Peyer's patch (tissue), 4 donors: ENCODE measurements at regions not wholly inside any gene's neighbourhood (a gene's known extent, or its start where the extent isn't known, plus 50 kb on each side); places are given as distances from the start of the nearest gene placed in this dataset.

Experiments
- DNase-seq, 3 donors: peaks; one replicate each; pipeline ENCODE4 v3.0.0-alpha.2; 2017 to 2019
- H3K27ac ChIP-seq, 4 donors: fragments of 200-600 bp; sonication (generic); one replicate each; pipeline ENCODE4 v1.5.1; 2016 to 2019
- H3K27me3 ChIP-seq, 2 donors: fragments of 200-600 bp; sonication (generic); one replicate each; pipeline ENCODE4 v1.5.1; 2019
- H3K36me3 ChIP-seq, 3 donors: fragments of 200-600 bp; sonication (generic); one replicate each; pipeline ENCODE4 v1.5.1; 2016 to 2019
- H3K4me1 ChIP-seq, 4 donors: fragments of 200-600 bp; sonication (generic); one replicate each; pipeline ENCODE4 v1.5.1; 2016 to 2019
- H3K4me3 ChIP-seq, 4 donors: fragments of 200-600 bp; sonication (generic); 1 replicate in 3 of 4; 2 replicates in 1 of 4; pipeline ENCODE4 v1.5.1; 2016 to 2019; ENCODE audit warnings: mild to moderate bottlenecking in 1 of 4
- H3K9me3 ChIP-seq, 4 donors: fragments of 200-600 bp; sonication (generic); one replicate each; pipeline ENCODE4 v1.5.1; 2016 to 2019; ENCODE audit warnings: mild to moderate bottlenecking in 1 of 4
- CTCF ChIP-seq, 6 experiments: fragments of 450-650 bp in 4 of 6; fragments of 200-600 bp in 2 of 6; sonication (generic) in 1 of 6; IDR thresholded peaks; one replicate each; pipeline ENCODE4 v1.5.1; 2017 to 2019; ENCODE audit warnings: antibody characterized with exemption in 6 of 6, mild to moderate bottlenecking in 3 of 6, moderate library complexity in 1 of 6
- POLR2A ChIP-seq, 2 donors: fragments of 450-650 bp; IDR thresholded peaks; one replicate each; pipeline ENCODE4 v1.5.1; 2017; ENCODE audit warnings: antibody characterized with exemption in 2 of 2, mild to moderate bottlenecking in 2 of 2, moderate library complexity in 2 of 2

- DNase-seq: no peak
- Histone ChIP-seq H3K27me3 (no peaks in the 10 kb centered on the region), H3K4me3 (no peak overlapping the region), H3K9me3 (no peaks in the 10 kb centered on the region), H3K36me3 (no peaks in the 10 kb centered on the region), H3K27ac (no peak overlapping the region), H3K4me1 (no peaks in the 10 kb centered on the region)
- no peak for TF ChIP-seq POLR2A (IDR thresholded peaks at IDR 0.05)
Observed at GRCh38 chr16:86376837-86377236, 133.5 kb upstream of the FOXF1 start.

GRCh38 chr16:86377251-86378022 is 132.9 kb upstream of the FOXF1 start:
- TF ChIP-seq CTCF (IDR thresholded peaks at IDR 0.05) (no peak), POLR2A (IDR thresholded peaks at IDR 0.05) (no peak)
- H3K36me3 ChIP-seq: no peaks in the 10 kb centered on the region
- H3K27ac ChIP-seq: no peak overlapping the region
- DNase-seq: no peak
- no peaks in the 10 kb centered on the region for H3K9me3 ChIP-seq
- no peaks in the 10 kb centered on the region for H3K27me3 ChIP-seq
- H3K4me1 ChIP-seq: no peaks in the 10 kb centered on the region
- H3K4me3 ChIP-seq: no peak overlapping the region

GRCh38 chr16:86378128-86378527 is 132.2 kb upstream of the FOXF1 start:
- Histone ChIP-seq H3K9me3 (no peaks in the 10 kb centered on the region), H3K4me1 (no peaks in the 10 kb centered on the region), H3K27me3 (no peaks in the 10 kb centered on the region), H3K4me3 (no peak overlapping the region), H3K27ac (no peak overlapping the region), H3K36me3 (no peaks in the 10 kb centered on the region)
- TF ChIP-seq CTCF (IDR thresholded peaks at IDR 0.05) (no peak), POLR2A (IDR thresholded peaks at IDR 0.05) (no peak)
- DNase-seq: no peak

GRCh38 chr16:86378831-86379504 is 131.4 kb upstream of the FOXF1 start:
- H3K27me3 ChIP-seq: no peaks in the 10 kb centered on the region
- no peaks in the 10 kb centered on the region for H3K36me3 ChIP-seq
- no peak for TF ChIP-seq POLR2A (IDR thresholded peaks at IDR 0.05)
- TF ChIP-seq CTCF (IDR thresholded peaks at IDR 0.05): no peak

GRCh38 chr16:86379505-86379846 is 130.9 kb upstream of the FOXF1 start:
- TF ChIP-seq CTCF (IDR thresholded peaks at IDR 0.05) (no peak), POLR2A (IDR thresholded peaks at IDR 0.05) (no peak)
- DNase-seq: no peak
- no peaks in the 10 kb centered on the region for H3K4me1 ChIP-seq
- no peak overlapping the region for H3K4me3 ChIP-seq
- H3K36me3 ChIP-seq: no peaks in the 10 kb centered on the region
- no peaks in the 10 kb centered on the region for H3K27me3 ChIP-seq
- no peak overlapping the region for H3K27ac ChIP-seq
- H3K9me3 ChIP-seq: no peaks in the 10 kb centered on the region

More at GRCh38 chr16:86378831-86379504, 131.4 kb upstream of the FOXF1 start:
- no peaks in the 10 kb centered on the region for H3K9me3 ChIP-seq
- no peak for DNase-seq
- no peaks in the 10 kb centered on the region for H3K4me1 ChIP-seq
- H3K27ac ChIP-seq: no peak overlapping the region
- no peak overlapping the region for H3K4me3 ChIP-seq

GRCh38 chr16:86380030-86380429 is 130.3 kb upstream of the FOXF1 start:
- Histone ChIP-seq H3K4me1 (no peaks in the 10 kb centered on the region), H3K4me3 (no peak overlapping the region), H3K36me3 (no peaks in the 10 kb centered on the region), H3K9me3 (no peaks in the 10 kb centered on the region), H3K27ac (peak overlapping the region in 1 of 4 donors; percentile 3), H3K27me3 (no peaks in the 10 kb centered on the region)
- DNase-seq: no peak
- TF ChIP-seq CTCF (IDR thresholded peaks at IDR 0.05) (no peak), POLR2A (IDR thresholded peaks at IDR 0.05) (no peak)
